SK-N-MC (cell line): ENCODE measurements at regions not wholly inside any gene's neighbourhood (a gene's known extent, or its start where the extent isn't known, plus 50 kb on each side); places are given as distances from the start of the nearest gene placed in this dataset.

Source experiments
- EZH2 ChIP-seq: fragments of 200-600 bp; sonication (generic); IDR thresholded peaks from one replicate; pipeline ENCODE4 v1.6.1; 2017; ENCODE audit warnings: antibody characterized with exemption
- FOXP2 ChIP-seq: optimal IDR thresholded peaks from 2 replicates; pipeline ENCODE3; 2011; ENCODE audit warnings: mild to moderate bottlenecking, moderate library complexity; ENCODE audit not compliant: insufficient read depth; ENCODE audit errors: extremely low read length, control extremely low read depth
- POLR2AphosphoS5 ChIP-seq: IDR thresholded peaks from 2 replicates; pipeline ENCODE4 v1.6.1; 2012; ENCODE audit warnings: mild to moderate bottlenecking, low read depth, low read length, borderline replicate concordance

GRCh38 chr14:95440951-95441350 is 75.5 kb downstream of the SYNE3 start:
- no peak for TF ChIP-seq POLR2AphosphoS5
- TF ChIP-seq EZH2 = no peak
- TF ChIP-seq FOXP2 = no peak
